H1 (cell line): ENCODE measurements at regions not wholly inside any gene's neighbourhood (a gene's known extent, or its start where the extent isn't known, plus 50 kb on each side); places are given as distances from the start of the nearest gene placed in this dataset.

ENCODE experiments used
- TF ChIP-seq, protein P1 (sequence below), 3 experiments: IDR thresholded peaks; 1 replicate in 2 of 3; 2 replicates in 1 of 3; pipeline versions ENCODE4 v1.5.1 to v1.6.1; 2011; ENCODE audit warnings: low read length in 3 of 3, mild to moderate bottlenecking in 3 of 3, inconsistent platforms in 2 of 3, low read depth in 1 of 3, moderate library complexity in 1 of 3; ENCODE audit not compliant: insufficient read depth in 1 of 3; ENCODE audit errors: control extremely low read depth in 1 of 3
- TF ChIP-seq, protein P2 (sequence below): IDR thresholded peaks from 2 replicates; pipeline ENCODE4 v1.6.1; 2012; ENCODE audit warnings: inconsistent platforms

DNA sequence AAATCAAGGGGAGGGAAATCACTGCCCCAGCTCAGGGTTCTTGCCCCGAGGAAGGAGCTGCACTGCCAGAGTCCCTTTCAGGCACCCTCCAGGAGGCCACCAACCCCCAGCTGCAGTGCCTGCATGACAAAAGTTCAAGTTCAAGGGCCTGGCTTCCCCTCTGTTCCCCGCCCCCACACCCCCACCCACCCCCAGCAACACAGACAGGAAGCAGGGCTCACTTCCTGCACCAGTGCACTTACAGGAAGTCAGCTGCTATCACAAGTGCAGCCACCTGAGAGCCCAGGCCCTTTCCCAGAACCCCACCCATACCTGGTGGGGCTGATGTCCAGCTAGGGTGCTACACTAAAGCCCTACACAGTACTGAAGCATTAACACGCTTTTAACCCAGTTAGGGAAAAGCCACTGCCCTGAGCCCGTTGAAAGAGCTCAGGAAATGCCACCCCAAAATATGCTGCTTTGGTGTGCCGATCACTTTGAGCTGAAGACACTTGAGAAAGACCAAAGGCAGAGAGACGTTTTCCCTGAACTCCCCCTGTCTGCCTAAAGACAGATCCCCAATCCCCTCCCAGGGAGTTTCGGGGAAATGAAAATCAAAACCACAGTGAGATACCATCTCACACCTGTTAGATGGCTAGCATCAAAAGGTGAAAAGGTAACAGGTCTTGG, 109.9 kb upstream of the CAB39 start:
- TF ChIP-seq, protein P1, sequence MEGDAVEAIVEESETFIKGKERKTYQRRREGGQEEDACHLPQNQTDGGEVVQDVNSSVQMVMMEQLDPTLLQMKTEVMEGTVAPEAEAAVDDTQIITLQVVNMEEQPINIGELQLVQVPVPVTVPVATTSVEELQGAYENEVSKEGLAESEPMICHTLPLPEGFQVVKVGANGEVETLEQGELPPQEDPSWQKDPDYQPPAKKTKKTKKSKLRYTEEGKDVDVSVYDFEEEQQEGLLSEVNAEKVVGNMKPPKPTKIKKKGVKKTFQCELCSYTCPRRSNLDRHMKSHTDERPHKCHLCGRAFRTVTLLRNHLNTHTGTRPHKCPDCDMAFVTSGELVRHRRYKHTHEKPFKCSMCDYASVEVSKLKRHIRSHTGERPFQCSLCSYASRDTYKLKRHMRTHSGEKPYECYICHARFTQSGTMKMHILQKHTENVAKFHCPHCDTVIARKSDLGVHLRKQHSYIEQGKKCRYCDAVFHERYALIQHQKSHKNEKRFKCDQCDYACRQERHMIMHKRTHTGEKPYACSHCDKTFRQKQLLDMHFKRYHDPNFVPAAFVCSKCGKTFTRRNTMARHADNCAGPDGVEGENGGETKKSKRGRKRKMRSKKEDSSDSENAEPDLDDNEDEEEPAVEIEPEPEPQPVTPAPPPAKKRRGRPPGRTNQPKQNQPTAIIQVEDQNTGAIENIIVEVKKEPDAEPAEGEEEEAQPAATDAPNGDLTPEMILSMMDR (IDR thresholded peaks at IDR 0.05; ENCODE audit: control extremely low read depth in 1 of 3, insufficient read depth in 1 of 3, low read depth in 1 of 3, low read length in 3 of 3) = no peak
- TF ChIP-seq, protein P2, sequence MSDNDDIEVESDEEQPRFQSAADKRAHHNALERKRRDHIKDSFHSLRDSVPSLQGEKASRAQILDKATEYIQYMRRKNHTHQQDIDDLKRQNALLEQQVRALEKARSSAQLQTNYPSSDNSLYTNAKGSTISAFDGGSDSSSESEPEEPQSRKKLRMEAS = no peak
